Dermis blood vessel endothelial cell (primary cell): ENCODE measurements at regions not wholly inside any gene's neighbourhood (a gene's known extent, or its start where the extent isn't known, plus 50 kb on each side); places are given as distances from the start of the nearest gene placed in this dataset.

ENCODE experiments used
- DNase-seq: peaks from one replicate; pipeline ENCODE4 v3.0.0; 2010

GRCh38 chr6:22078802-22079545 is 217.9 kb downstream of the PRL start:
- no peak for DNase-seq

GRCh38 chr6:22079783-22080182 is 217.1 kb downstream of the PRL start:
- no peak for DNase-seq

- DNase-seq: no peak
Observed at GRCh38 chr6:22081709-22082108, 215.1 kb downstream of the PRL start.

- DNase-seq: no peak
Observed at GRCh38 chr6:22082218-22082617, 214.6 kb downstream of the PRL start.

GRCh38 chr6:22083119-22083518 is 213.7 kb downstream of the PRL start:
- no peak for DNase-seq

GRCh38 chr6:22087960-22088706 is 208.7 kb downstream of the PRL start:
- DNase-seq: no peak

- DNase-seq: no peak
Observed at GRCh38 chr6:22091424-22091948, 205.3 kb downstream of the PRL start.

- no peak for DNase-seq
Observed at GRCh38 chr6:22095836-22096235, 201.0 kb downstream of the PRL start.

- peak; percentile 46 for DNase-seq
Observed at GRCh38 chr6:22098601-22099031, 198.2 kb downstream of the PRL start.

- DNase-seq: no peak
Observed at GRCh38 chr6:22099231-22099630, 197.6 kb downstream of the PRL start.

GRCh38 chr6:22099923-22100322 is 196.9 kb downstream of the PRL start:
- DNase-seq: no peak

- DNase-seq: no peak
Observed at GRCh38 chr6:22101163-22101562, 195.7 kb downstream of the PRL start.

- DNase-seq: no peak
Observed at GRCh38 chr6:22102671-22103070, 194.2 kb downstream of the PRL start.

GRCh38 chr6:22106451-22106850 is 190.4 kb downstream of the PRL start:
- no peak for DNase-seq

- DNase-seq: no peak
Observed at GRCh38 chr6:22106961-22107360, 189.9 kb downstream of the PRL start.

GRCh38 chr6:22108199-22108598 is 188.6 kb downstream of the PRL start:
- no peak for DNase-seq

GRCh38 chr6:22110061-22110460 is 186.8 kb downstream of the PRL start:
- no peak for DNase-seq

GRCh38 chr6:22112461-22112860 is 184.4 kb downstream of the PRL start:
- DNase-seq: peak; percentile 37

GRCh38 chr6:22113026-22113766 is 183.6 kb downstream of the PRL start:
- DNase-seq: peak; percentile 94

GRCh38 chr6:22115559-22115958 is 181.3 kb downstream of the PRL start:
- no peak for DNase-seq

GRCh38 chr6:22117631-22118030 is 179.2 kb downstream of the PRL start:
- no peak for DNase-seq

GRCh38 chr6:22119500-22119899 is 177.3 kb downstream of the PRL start:
- no peak for DNase-seq

GRCh38 chr6:22124756-22125155 is 172.1 kb downstream of the PRL start:
- DNase-seq: no peak
